GM18499 (cell line): ENCODE measurements at regions not wholly inside any gene's neighbourhood (a gene's known extent, or its start where the extent isn't known, plus 50 kb on each side); places are given as distances from the start of the nearest gene placed in this dataset.
"Not testable (repeated sequence)": the region's sequence is repeated elsewhere in the genome, so short reads cannot be mapped to it uniquely, and the experiment has no call there.

Experiments
- ATAC-seq: cut with Tn5 transposase; IDR thresholded peaks from one replicate; pipeline ENCODE4 v1.9.1; 2021; ENCODE audit warnings: moderate number of reproducible peaks; ENCODE audit not compliant: insufficient read depth, unreplicated experiment

- no peak for ATAC-seq
These were observed 1917.1 kb upstream of the CDH6 start for GRCh38 chr5:29276371-29276770.

- no peak for ATAC-seq
These were observed 1929.6 kb upstream of the CDH6 start for GRCh38 chr5:29263915-29264351.

- no peak for ATAC-seq
These were observed 1931.0 kb upstream of the CDH6 start for GRCh38 chr5:29262339-29263123.

GRCh38 chr5:29261213-29261612 lies 1932.3 kb upstream of the CDH6 start:
- ATAC-seq: no peak

- ATAC-seq: no peak
These were observed 1941.1 kb upstream of the CDH6 start for GRCh38 chr5:29252390-29252789.

GRCh38 chr5:29247346-29248028 lies 1946.0 kb upstream of the CDH6 start:
- no peak for ATAC-seq

GRCh38 chr5:29240379-29240778 lies 1953.1 kb upstream of the CDH6 start:
- no peak for ATAC-seq

- ATAC-seq: no peak
These were observed 1953.9 kb upstream of the CDH6 start for GRCh38 chr5:29239606-29240005.

GRCh38 chr5:29238115-29238514 lies 1955.4 kb upstream of the CDH6 start:
- ATAC-seq: no peak

GRCh38 chr5:29231154-29231553 lies 1962.3 kb upstream of the CDH6 start:
- ATAC-seq: no peak

- ATAC-seq: no peak
These were observed 1962.9 kb upstream of the CDH6 start for GRCh38 chr5:29230591-29230990.

GRCh38 chr5:29229461-29229860 lies 1964.0 kb upstream of the CDH6 start:
- no peak for ATAC-seq

GRCh38 chr5:29218138-29218537 lies 1975.3 kb upstream of the CDH6 start:
- no peak for ATAC-seq

GRCh38 chr5:29214839-29215238 lies 1978.6 kb upstream of the CDH6 start:
- no peak for ATAC-seq

- no peak for ATAC-seq
These were observed 1980.0 kb upstream of the CDH6 start for GRCh38 chr5:29213475-29213874.

GRCh38 chr5:29208024-29208423 lies 1985.5 kb upstream of the CDH6 start:
- no peak for ATAC-seq

GRCh38 chr5:29203049-29203448 lies 1990.4 kb upstream of the CDH6 start:
- no peak for ATAC-seq

- no peak for ATAC-seq
These were observed 1995.6 kb upstream of the CDH6 start for GRCh38 chr5:29197631-29198454.

GRCh38 chr5:29193972-29194371 lies 1999.5 kb upstream of the CDH6 start:
- no peak for ATAC-seq

GRCh38 chr5:29191269-29192048 lies 2002.0 kb upstream of the CDH6 start:
- ATAC-seq: not testable (repeated sequence)
